GM12878 (cell line): ENCODE measurements at regions not wholly inside any gene's neighbourhood (a gene's known extent, or its start where the extent isn't known, plus 50 kb on each side); places are given as distances from the start of the nearest gene placed in this dataset.

Experiments
- ATAC-seq: fragments of 200-7000 bp; cut with Tn5 transposase; 3 replicates; pipeline ENCODE4 v1.9.1; 2020; ENCODE audit warnings: mild to moderate bottlenecking, moderate library complexity
- BruUV-seq: library from RNA; stranded (reverse); fragments of 400-500 nt; replicated peaks from 2 replicates; lab custom pipeline; 2021; lab: Mats Ljungman, UMichigan
- CTCF ChIA-PET: fragments of 300-600 bp; sonication (Branson Sonifier 250); formaldehyde crosslinking; extraction: SDS; loops from one replicate; lab custom pipeline; 2021; ENCODE audit warnings: inconsistent platforms; lab: Yijun Ruan, JAX
- POLR2A ChIA-PET: fragments of 350-600 bp; formaldehyde crosslinking; extraction: SDS; loops from one replicate; lab custom pipeline; 2021; ENCODE audit warnings: inconsistent platforms; lab: Charles Lee
- RAD21 ChIA-PET: fragments of 300-600 bp; sonication (Branson Sonifier 250); formaldehyde crosslinking; loops from one replicate; lab custom pipeline; 2023; ENCODE audit warnings: antibody characterized with exemption; ENCODE audit not compliant: unreplicated experiment; lab: Charles Lee
- SMC1A ChIA-PET: fragments of 300-600 bp; sonication (Branson Sonifier 250); formaldehyde crosslinking; loops from one replicate; lab custom pipeline; 2023; ENCODE audit not compliant: unreplicated experiment, uncharacterized antibody; lab: Charles Lee
- DNase-seq: peaks from one replicate; pipeline ENCODE4 v3.0.0-alpha.2; 2011; ENCODE audit warnings: low read depth, low spot score
- FAIRE-seq: peaks from 3 replicates; lab custom pipeline; 2011; peaks lifted over from hg19 to GRCh38; lab: Jason Lieb, UNC
- H2AFZ ChIP-seq: 2 replicates; pipeline ENCODE4 v1.6.0; 2011; ENCODE audit warnings: low read depth, low read length, control low read depth; ENCODE audit not compliant: control insufficient read depth
- H3K27ac ChIP-seq: 2 replicates; pipeline ENCODE4 v1.5.1; 2011; ENCODE audit warnings: control low read depth; ENCODE audit not compliant: control insufficient read depth, insufficient read depth
- H3K27me3 ChIP-seq, 2 experiments: replicated peaks in 1 of 2; 2 replicates each; pipeline versions ENCODE4 v1.6.0 to v1.6.1; 2011; ENCODE audit warnings: low read length in 1 of 2; ENCODE audit not compliant: control insufficient read depth in 2 of 2, insufficient read depth in 2 of 2
- H3K36me3 ChIP-seq, 2 experiments: 2 replicates each; pipeline ENCODE4 v1.5.1; 2011; ENCODE audit warnings: low read length in 1 of 2; ENCODE audit not compliant: control insufficient read depth in 2 of 2, insufficient read depth in 2 of 2
- H3K4me1 ChIP-seq: 2 replicates; pipeline ENCODE4 v1.6.1; 2011; ENCODE audit warnings: mild to moderate bottlenecking, low read length, moderate library complexity, mixed read lengths; ENCODE audit not compliant: control insufficient read depth, insufficient read depth
- H3K4me2 ChIP-seq: 2 replicates; pipeline ENCODE4 v1.6.0; 2011; ENCODE audit warnings: control low read depth; ENCODE audit not compliant: control insufficient read depth, insufficient read depth
- H3K4me3 ChIP-seq: fragments of 200-600 bp; sonication (generic); 2 replicates; pipeline ENCODE4 v1.5.1; 2016
- H3K79me2 ChIP-seq: 2 replicates; pipeline ENCODE4 v1.6.0; 2011; ENCODE audit warnings: low read length; ENCODE audit not compliant: control insufficient read depth, insufficient read depth
- H3K9ac ChIP-seq: 2 replicates; pipeline ENCODE4 v1.8.0; 2011; ENCODE audit warnings: low read length, control low read depth, mixed read lengths; ENCODE audit not compliant: control insufficient read depth, insufficient read depth
- H3K9me3 ChIP-seq: replicated peaks from 3 replicates; pipeline ENCODE4 v1.5.1; 2011; ENCODE audit warnings: mild to moderate bottlenecking, low read length; ENCODE audit not compliant: control insufficient read depth, insufficient read depth
- H4K20me1 ChIP-seq: 2 replicates; pipeline ENCODE4 v1.6.0; 2011; ENCODE audit not compliant: control insufficient read depth, insufficient read depth
- CBFB ChIP-seq: IDR thresholded peaks from 2 replicates; pipeline ENCODE4 v1.6.1; 2016; ENCODE audit warnings: antibody characterized with exemption, low read depth
- MAX ChIP-seq: IDR thresholded peaks from 2 replicates; pipeline ENCODE4 v1.6.1; 2012; ENCODE audit warnings: low read depth, low read length, improper control_type of control experiment
- MEF2A ChIP-seq: IDR thresholded peaks from 2 replicates; pipeline ENCODE4 v1.6.1; 2011; ENCODE audit warnings: low read depth, mild to moderate bottlenecking, low read length, moderate library complexity; ENCODE audit not compliant: insufficient read depth
- MTA3 ChIP-seq: IDR thresholded peaks from 2 replicates; pipeline ENCODE4 v1.6.1; 2012; ENCODE audit warnings: low read length, inconsistent platforms, borderline replicate concordance
- RBBP5 ChIP-seq: fragments of 200-600 bp; sonication (generic); conservative IDR thresholded peaks from 2 replicates; pipeline ENCODE4 v1.6.1; 2016
- SREBF2 ChIP-seq: IDR thresholded peaks from 2 replicates; pipeline ENCODE4 v1.6.1; 2012; ENCODE audit warnings: mild to moderate bottlenecking, low read length
- SRF ChIP-seq, 2 experiments: IDR thresholded peaks; 2 replicates each; pipeline ENCODE4 v1.6.1; 2011; ENCODE audit warnings: low read depth in 2 of 2, low read length in 2 of 2, mild to moderate bottlenecking in 1 of 2, moderate library complexity in 1 of 2
- TAF1 ChIP-seq: IDR thresholded peaks from 2 replicates; pipeline ENCODE4 v1.6.1; 2011; ENCODE audit warnings: mild to moderate bottlenecking, low read depth, low read length, borderline replicate concordance
- YY1 ChIP-seq: IDR thresholded peaks from 2 replicates; pipeline ENCODE4 v1.6.1; 2011; ENCODE audit warnings: low read depth, mild to moderate bottlenecking, low read length
- ZZZ3 ChIP-seq: IDR thresholded peaks from 2 replicates; pipeline ENCODE4 v1.6.1; 2011; ENCODE audit warnings: low read depth; ENCODE audit not compliant: control insufficient read depth, insufficient read length
- WGBS: methylation state at CpG from one replicate; pipeline ENCODE4 v1.1.6; 2016; ENCODE audit warnings: low lambda C conversion rate; ENCODE audit not compliant: insufficient replicate concordance, insufficient coverage; ENCODE audit errors: missing lambda C conversion rate; 5-methylcytosine and 5-hydroxymethylcytosine counted together
- in situ Hi-C: fragments of 300-500 bp; cut with MboI; formaldehyde crosslinking; loops from 9 replicates; pipeline ENCODE4 v1.14.3; 2018; ENCODE audit warnings: mixed read lengths
- intact Hi-C: fragments of 100-400 bp; cut with micrococcal nuclease; formaldehyde crosslinking; loops from one replicate; pipeline ENCODE4 v1.14.2; 2022; ENCODE audit not compliant: unreplicated experiment

- Histone ChIP-seq H3K9ac (no peak overlapping the region), H3K4me1 (no peaks in the 10 kb centered on the region), H3K4me3 (no peak overlapping the region), H4K20me1 (no peaks in the 10 kb centered on the region), H3K4me2 (no peak overlapping the region), H3K79me2 (no peaks in the 10 kb centered on the region), H3K9me3 (no peaks in the 10 kb centered on the region), H3K27me3 (no peaks in the 10 kb centered on the region), H3K36me3 (no peaks in the 10 kb centered on the region), H2AFZ (no peak overlapping the region), H3K27ac (no peak overlapping the region)
- FAIRE-seq, result no peak
- SMC1A ChIA-PET, result no interaction called here
- ATAC-seq, result no peak
- in situ Hi-C loops (no loop called here), intact Hi-C loops (no loop called here)
- RAD21 ChIA-PET, result no interaction called here
- POLR2A ChIA-PET, result no interaction called here
- WGBS, result 0% methylated on average over 1 of the region's 1 CpG
- no peak for DNase-seq
- CTCF ChIA-PET, result interaction anchor here (0.7 kb wide), 1 partner anchor 8 kb away, joined by 3 read pairs; no protein-coding TSS in a partner anchor
- no peak for TF ChIP-seq MEF2A
- no peak for TF ChIP-seq RBBP5
- TF ChIP-seq MTA3, result no peak
- TF ChIP-seq SRF (IDR thresholded peaks at IDR 0.05; ENCODE audit: low read depth in 2 of 2, low read length in 2 of 2), result no peak
- TF ChIP-seq TAF1, result no peak
- TF ChIP-seq SREBF2, result no peak
- no peak for TF ChIP-seq ZZZ3
- TF ChIP-seq MAX, result no peak
- TF ChIP-seq YY1, result no peak
- no peak for TF ChIP-seq CBFB
- BruUV-seq, result no TSS peak
Measured at GRCh38 chr7:16130111-16131110, 290.9 kb downstream of the CRPPA start.
